Fibroblast of gingiva (primary cell): ENCODE measurements at regions not wholly inside any gene's neighbourhood (a gene's known extent, or its start where the extent isn't known, plus 50 kb on each side); places are given as distances from the start of the nearest gene placed in this dataset.
"Not testable (repeated sequence)": the region's sequence is repeated elsewhere in the genome, so short reads cannot be mapped to it uniquely, and the experiment has no call there.

Source experiments
- DNase-seq: peaks from one replicate; pipeline ENCODE4 v3.0.0-alpha.2; 2011; ENCODE audit warnings: low read depth

DNA sequence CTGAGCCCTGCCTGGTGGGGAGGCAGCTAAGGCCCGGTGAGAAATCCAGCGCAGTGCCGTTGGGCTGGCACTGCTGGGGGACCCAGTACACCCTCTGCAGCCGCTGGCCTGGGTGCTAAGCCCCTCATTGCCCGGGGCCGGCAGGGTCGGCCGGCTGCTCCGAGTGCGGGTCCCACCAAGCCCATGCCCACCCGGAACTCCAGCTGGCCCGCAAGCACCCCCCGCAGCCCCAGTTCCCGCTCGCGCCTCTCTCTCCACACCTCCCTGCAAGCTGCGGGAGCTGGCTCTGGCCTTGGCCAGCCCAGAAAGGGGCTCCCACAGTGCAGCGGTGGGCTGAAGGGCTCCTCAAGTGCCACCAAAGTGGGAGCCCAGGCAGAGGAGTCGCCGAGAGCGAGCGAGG lies 225.1 kb upstream of the ANKH start:
- not testable (repeated sequence) for DNase-seq

DNA sequence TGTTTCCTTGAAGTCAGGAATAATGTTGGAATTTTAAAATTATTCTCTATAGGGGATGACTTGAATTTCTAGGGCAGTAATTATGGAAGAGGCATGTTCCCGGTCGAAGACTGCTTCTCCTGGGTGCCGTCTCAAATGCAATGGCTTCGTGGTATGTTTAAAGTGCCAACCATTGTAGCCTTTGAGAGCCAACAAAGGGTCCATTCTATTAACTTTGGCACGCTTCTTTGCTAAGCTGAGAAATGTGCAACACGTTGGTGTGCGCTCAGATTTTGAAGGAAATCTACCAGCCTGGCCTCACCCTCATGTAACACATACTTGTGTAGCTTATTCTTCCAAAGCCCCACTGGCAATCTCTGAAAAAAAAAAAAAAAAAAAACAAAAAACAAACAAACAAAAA lies 221.2 kb upstream of the ANKH start:
- no peak for DNase-seq

DNA sequence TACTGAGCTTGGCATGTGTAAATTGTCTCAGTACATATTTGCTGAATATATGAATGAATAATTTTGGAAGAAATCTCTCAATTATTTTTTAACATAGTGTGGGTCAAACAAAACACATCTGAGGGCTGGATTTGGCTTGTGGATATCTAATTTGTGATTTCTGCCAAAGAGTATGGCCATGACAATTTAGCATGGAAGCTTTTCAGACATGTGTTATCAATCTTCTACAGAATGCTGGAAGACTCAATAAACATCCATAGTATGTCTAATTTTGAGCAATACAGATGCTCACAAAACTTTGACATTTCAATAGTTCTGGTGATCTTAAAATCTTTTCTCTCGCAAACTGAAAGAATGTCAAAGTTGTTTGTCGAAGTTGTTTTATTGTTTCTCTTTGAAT lies 214.1 kb upstream of the ANKH start:
- no peak for DNase-seq

DNA sequence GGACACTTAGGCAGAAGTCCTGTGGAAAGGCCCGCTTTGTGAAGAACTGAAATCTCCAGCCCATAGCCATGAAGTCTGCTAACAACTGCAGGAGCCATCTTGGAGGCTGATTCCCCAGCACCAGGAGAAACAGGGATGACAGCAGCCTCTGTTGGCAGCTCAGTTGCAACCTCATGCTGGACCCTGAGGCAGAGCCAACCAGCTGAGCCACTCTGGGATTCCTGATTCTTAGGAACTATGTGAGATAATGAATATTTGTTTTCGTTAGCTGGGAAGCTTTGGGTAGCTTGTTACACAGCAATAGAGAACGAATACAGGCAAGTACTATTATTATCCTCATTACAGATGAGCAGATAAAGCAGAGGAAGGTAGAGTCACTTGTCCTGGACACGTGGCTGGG lies 210.5 kb upstream of the ANKH start:
- no peak for DNase-seq

DNA sequence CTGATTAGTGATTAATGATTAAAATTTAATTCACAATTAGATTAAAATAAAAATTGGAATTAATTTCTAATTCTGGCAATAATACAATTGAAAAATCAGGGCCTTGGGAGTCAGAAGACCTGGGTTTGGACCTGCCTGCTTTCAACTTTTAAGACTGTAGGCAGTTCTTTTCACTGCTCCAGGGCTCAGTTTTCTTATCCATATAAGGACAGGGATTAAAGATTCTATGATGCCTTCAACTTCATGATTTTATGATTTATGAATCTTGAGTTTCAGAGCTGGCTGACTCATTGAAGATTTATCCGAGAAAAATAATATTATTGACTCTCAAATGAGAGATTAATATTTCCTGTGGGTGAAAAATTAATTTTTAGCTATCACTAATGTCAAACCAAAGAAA lies 208.6 kb upstream of the ANKH start:
- no peak for DNase-seq

DNA sequence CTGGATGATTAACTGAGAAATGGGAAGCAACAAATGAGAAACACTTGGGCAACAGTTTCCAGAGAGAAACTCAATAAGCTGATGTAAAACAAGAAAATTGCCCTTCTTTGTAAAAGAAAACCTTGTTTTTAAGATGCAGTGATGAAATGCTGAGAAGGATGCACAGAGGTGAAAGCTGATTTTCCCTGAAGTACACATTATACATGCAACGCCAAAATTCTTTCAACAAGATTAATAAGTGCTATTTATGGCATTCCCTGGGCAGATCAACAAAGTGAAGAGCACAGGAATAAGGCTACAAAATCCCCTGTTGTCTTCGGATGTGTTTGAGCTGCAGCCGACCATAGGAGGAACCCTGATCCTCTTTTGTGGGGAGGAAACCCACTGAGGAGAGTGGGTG lies 208.0 kb upstream of the ANKH start:
- no peak for DNase-seq

DNA sequence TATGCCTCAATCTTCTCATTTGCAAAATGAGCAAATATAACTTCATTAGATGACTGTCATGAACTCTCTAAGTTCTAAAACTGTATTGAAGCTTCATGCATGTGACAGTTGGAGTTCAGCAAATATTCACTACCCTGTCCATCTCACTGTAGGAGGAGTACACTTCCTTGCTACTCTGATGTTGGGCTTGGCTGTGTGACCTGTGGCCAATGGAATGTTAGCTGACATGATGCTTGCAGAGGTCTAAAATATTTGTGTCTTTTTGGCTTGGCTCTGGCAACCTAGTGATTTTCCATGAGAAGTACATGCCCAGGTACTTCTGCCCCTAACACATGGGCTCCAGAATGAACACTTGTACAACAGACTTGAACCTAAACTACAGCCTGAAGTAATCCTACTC lies 203.1 kb upstream of the ANKH start:
- no peak for DNase-seq

DNA sequence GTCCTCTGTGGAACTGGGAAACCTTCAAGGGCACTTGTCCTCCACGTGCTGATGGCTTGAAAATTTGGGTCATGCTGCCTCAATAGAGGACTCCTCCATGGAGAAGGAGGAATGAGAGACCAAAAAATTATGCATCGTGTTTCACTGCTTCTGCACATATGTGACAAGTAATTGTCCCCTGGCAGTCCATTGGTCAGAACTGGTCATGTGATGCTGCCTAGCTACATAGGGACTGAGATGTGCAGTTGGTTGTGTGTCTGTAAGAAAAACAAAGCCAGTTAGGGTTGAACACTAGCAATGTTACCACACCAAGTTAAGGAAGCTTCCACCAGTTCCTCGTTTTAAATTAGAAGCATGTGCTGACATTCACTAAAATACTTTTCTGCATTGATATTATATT lies 201.9 kb upstream of the ANKH start:
- DNase-seq, result no peak

DNA sequence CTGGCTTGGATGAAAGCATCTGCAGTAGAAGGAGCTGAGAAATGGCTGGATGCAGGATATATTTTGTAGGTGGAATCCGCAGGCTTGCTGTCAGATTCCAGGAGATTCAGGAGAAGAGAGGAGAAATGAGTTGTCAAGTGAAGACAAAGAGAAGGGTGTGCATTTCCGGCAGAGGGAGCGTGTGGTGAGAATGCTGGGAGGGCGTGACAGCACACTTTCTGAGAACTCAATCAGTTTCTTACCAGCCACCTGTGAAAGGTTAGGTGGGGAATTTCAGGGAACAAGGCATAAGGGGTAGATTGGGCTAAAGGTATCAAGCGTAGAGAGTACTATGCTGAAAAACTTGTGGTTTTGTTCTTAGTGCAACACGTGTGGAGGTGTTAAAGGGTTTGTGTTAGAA lies 199.3 kb upstream of the ANKH start:
- no peak for DNase-seq

DNA sequence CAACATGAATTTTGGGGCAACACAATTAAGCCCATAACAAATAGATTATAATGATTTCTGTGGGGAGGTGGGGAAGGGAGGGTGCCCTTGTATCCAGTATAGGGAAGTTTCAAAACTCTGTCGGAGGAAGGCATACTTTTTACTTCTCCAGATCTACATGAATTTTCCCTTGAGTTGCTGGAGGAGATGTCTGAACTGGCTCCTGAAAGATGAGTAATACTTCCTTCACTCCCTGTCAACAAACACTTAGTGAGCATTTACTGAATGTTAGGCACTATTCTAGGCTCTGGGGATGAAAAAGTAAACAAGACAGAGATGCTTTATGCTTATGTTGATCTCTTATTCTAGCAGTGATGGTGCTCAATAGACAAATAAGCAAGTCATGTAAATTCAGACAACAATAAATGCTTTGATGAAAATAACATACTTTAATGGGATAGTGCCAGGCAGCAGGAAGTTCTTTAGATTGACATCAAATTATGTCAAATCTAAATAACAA lies 197.9 kb upstream of the ANKH start:
- DNase-seq, result no peak

DNA sequence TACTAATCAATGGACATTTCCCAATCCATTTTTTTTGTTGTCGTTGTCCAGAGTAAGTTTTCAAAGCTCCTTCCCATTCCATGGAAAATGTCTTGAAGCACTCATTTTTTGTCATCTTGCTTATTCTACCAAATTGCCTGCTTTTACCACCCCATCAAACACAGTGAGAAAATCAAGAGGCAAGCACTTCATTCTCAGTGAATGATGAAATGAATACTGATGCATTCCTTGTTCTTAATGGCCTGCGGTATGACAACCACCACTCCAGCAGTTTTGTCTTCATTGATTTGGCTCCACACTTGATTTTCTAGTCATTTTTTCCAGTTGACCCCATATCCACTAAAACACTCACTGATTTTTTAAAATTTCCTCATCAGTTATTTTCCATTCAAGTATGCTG lies 193.5 kb upstream of the ANKH start:
- no peak for DNase-seq

DNA sequence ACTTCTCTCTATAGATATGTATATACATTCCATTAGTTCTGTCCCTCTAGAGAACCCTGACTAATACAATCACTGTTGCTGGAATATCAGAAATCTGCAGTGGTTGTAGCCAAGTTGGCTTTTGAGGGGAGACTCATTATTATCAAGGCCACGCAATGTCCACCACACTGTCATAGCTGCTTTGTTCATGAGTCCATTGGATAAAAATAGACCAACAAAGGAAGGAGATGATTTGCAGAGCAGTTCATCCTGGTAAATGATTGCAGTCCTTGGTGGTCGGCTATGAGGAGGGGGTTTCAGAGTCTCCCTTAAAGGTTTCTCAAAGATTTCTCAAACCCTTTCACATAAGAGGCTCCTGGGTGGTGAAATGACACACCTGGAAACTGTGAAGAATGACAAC lies 192.8 kb upstream of the ANKH start:
- DNase-seq, result no peak

DNA sequence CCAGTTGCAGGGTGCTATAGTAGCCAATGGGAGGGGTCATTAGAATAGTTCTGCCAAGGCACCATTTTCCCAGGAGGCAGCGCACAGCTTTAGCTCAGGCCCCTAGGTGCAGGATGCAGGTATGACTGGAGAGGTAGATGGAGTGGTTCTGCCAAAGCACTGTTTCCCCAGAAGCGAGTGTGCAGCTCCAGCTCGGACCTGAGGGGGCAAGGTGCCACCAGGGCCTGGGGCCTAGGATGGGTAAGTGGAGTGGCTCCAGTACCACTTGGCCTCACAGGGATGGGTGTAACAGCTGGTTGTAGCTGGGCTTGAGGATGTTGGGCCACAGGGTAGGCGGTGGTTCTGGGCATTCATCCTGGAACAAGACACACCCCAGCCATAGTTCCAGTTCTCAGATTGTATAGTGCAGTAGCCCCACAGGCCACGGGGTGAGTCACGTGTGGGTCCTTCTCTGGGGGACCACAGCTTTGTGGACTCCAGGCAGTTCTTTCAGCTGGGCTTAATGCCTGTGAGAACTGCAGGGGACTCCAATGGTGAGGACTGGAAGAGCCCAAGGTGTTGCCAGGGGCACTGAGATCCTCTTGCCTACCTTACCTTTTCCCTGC lies 185.5 kb upstream of the ANKH start:
- no peak for DNase-seq

DNA sequence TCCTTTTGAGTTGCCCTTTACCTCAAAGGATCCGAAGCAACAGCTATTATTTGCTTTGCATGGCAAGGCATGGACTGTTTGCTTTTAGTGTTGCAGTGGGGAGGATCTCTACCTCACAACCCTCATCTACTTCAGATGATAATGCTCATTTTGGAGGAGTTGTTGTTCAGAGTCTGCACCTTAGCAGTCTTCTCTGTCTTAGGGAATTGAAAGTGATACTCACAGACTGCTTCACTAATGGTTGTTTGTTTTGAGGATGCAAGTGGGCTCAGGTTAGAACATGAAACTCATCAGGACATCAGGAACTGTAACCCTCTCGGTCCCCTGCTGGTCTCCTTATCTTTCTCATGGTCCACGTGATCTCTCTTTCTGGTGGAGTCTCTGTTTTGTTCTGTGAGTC lies 172.9 kb upstream of the ANKH start:
- DNase-seq, result no peak

DNA sequence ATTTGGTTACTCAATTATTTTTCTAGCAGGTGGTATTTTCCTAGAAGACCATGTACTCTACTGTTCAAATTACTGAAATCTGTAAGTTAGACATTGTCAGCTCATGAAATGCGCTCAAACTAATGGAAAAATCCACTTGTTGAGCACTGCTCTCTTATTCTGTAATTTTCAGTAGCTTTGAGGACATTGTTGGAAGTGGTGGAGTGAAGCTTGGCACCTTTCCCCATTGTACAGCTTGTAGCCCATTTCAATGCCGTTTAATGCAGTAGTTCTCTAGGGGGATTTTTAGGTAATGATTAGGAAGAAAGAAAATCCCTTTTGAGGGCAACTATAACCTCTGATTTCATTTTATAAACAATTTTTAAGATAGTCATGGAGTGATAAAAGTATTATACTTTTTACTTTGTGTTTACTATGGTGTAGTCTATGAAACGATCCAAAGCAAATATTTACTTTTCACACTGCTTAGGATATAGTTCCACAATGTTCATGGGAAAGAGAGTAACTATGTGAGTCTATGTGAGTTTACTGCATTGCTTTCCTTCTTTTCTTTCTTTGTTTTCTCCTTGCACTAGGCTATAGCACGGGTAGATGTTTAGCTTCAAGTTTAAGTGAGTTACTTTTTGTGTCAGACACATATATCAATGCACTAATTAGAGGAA lies 165.8 kb upstream of the ANKH start:
- DNase-seq, result no peak

DNA sequence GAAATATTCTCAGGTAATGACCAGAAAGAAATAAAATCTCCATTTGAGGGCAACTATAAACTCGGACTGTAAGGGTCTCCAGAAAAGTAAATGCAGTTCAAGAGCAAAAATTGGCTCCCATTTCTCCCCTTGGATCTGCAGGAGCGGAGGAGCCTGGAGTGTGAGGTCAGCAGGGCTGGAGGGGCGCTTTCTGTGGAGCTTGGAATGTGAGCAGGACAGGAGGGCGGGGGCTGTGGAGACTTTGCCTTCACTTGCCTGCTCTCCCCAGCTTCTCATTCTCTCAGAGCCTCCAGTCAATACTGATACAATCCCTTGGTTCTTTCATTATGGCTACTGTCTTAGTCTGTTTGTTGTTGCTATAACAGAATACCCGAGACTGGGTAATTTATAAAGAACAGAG lies 162.8 kb upstream of the ANKH start:
- DNase-seq, result no peak

DNA sequence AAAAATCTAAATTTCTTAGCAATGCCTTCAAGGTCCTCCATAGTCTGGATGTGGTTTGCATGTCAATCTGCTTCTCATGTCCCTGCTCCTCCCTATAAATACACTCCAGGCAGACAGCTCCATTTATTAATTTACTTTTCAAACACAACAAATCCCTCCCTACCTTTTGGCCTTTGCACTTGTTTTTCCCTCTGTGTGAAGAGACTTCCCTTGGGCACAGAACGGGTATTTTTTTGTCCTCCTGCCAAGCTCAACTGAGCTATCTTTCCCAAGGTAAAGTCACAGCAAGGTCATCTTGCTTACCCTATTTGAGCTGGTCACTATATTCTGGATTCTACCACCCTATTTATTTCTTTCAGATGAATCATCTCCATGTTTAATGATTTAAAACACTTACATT lies 159.6 kb upstream of the ANKH start:
- DNase-seq, result no peak

DNA sequence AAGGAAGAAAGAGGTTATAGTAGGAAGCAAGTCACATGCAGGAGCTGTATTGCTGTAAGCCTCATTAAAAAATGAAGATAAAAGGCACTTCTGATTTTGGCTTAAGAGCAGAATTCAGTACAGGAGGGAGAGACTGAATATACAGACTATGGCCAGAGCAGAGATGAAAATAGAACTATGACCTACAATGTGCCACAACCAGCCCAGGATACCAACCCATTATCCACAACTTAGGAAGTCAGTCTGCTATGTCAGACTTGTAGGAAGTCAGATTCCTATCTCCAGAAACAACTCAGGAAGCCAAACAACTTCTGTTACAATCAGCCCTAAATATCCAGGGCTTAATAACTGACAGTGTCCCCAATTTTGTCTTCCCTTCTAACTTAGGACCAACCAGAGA lies 156.2 kb upstream of the ANKH start:
- DNase-seq, result no peak

DNA sequence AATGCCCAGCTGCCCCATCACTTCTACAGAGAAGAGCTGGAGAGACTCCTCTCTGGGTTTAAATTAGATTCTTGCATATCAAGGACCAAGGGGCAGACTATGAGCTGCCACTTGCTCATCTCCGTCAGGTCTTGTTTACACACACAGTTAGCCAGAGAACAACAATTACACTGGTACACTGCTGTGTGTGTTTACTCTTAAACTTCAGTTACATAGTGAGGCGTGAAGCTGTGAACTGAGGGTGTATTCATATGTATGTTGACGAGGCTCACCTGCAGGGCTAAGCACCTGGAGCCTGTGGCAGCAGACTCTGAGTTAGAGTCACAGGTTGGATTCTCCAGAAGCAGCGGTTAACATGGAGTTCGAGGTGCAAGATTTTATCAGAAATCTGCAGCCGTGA lies 155.4 kb upstream of the ANKH start:
- DNase-seq, result no peak

DNA sequence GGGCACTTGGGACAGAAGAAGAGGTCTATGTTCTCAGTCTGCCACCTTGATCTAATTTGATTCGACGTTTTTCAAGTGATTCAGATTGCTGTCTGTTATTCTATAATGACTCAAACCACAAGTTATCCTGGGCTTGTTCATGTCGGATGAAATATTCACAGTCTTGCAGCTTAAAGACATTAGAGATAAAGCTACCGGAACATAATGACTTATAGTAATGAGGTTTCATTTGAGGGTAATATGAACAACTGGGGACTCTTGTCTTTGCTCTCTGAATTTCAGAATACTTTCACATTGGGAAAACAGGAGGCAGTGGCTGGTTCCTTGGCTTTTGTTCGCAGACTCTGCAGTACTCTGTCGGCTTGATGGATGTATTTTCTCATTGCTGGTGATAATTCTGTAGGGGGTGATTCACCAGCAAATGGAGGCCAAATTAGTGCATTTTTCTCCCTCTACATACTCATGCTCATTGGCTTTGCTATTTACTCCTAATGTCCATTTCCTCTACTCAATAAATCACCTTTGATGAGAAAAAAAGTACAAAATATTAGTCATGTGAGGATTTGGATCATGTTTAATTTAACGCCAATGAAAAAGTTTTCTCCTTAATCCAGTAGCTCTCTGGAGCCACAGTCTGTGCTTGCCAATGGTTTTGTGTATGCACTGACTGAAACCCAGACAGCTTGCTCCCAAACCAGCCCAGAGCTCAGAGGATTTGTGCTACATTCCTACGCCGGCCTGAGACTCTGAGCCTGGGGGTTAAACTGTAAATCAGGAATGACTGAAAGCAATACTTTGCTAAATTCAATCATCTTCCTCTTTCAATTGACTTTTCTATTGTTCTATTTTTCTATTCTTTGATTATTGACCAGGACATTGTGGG lies 154.7 kb upstream of the ANKH start:
- DNase-seq, result no peak

DNA sequence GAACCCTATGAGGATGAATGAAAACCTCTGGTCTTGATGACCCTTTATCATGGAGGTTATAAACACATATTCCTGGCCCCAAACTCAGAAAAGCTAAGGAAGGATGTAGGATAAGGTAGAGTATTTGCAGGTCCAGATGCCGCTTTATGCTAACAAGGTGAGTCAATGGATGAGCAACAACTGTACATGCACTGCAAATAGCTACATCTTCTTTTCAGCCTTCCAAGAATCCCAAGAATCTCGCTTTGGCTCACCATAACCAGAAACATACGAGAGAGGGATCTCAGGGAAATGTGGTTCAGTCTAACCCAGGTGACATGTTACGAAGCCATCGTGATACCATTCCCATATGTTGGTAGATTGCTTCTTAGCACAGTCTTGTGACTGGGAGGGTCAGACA lies 152.3 kb upstream of the ANKH start:
- no peak for DNase-seq

DNA sequence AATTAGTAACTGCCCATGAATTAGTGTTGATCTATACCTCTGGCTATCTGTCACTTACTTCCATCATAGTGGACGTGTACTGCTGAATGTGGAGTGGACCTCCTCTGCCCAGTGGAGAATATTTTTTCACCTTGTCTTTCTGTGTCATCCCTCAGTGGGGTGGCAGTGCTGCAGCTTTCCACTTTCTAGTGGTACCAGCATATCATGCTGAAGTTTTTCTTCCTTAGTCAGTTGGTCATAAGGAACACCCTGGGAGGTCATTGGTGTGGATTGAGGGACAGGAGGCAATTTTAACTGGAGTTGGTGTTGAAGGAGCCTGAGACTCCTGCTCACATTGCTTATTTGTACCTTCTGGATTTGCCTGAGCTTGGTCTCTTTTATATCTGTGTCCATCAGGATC lies 151.7 kb upstream of the ANKH start:
- DNase-seq, result no peak
